ENCODE measurements at regions not wholly inside any gene's neighbourhood (a gene's known extent, or its start where the extent isn't known, plus 50 kb on each side); places are given as distances from the start of the nearest gene placed in this dataset.

- no peak for DNase-seq
These were observed 1165.7 kb downstream of the NLGN4Y start for GRCh38 chrY:15689994-15690393.

GRCh38 chrY:15702131-15702530 lies 1177.8 kb downstream of the NLGN4Y start:
- DNase-seq = no peak

GRCh38 chrY:15704906-15705305 lies 1180.6 kb downstream of the NLGN4Y start:
- DNase-seq = no peak

DNA sequence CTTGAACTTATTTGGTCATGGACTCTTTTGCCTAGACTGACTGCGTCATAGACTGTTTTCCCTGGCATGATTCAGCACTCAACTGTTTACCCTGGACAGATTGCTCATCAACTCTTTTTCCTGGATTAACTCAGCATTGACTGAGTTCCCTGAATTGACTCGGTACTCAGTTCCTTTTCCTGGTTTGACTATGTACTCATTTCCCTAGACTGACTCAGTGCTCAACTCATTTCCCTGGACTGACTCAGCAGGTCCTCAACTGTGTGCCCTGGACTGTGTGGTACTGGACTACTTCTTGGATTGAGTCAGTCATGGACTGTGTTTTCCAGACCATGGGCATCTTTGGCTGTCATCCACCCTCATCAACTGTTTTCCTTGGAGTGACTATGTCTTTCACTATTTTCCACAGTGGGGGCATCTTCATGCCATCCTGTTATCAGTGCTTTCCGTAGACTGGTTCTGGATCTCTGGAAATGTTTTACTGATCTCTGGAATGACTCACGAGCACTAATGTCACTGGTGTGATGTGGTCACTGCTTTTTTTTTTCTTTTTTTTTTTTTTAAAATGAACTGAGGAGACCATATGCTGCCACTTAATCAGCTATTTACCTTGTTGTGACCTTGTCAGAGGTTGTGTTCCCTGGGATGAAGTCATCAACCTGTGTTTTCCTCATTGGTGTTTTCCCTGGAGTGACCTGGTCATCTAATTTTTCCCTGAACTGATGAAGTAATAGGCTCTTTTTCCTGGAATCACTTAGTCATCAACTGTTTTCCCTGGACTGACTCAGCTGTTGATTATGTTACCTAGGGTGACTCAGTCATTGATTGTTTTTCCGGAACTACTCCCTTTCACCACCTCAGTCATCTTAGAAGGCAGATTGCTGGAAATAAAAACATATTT lies 1225.5 kb downstream of the NLGN4Y start:
- DNase-seq = no peak

GRCh38 chrY:15751001-15751400 lies 1226.7 kb downstream of the NLGN4Y start:
- DNase-seq = no peak

GRCh38 chrY:15756266-15756665 lies 1231.9 kb downstream of the NLGN4Y start:
- DNase-seq = no peak

DNA sequence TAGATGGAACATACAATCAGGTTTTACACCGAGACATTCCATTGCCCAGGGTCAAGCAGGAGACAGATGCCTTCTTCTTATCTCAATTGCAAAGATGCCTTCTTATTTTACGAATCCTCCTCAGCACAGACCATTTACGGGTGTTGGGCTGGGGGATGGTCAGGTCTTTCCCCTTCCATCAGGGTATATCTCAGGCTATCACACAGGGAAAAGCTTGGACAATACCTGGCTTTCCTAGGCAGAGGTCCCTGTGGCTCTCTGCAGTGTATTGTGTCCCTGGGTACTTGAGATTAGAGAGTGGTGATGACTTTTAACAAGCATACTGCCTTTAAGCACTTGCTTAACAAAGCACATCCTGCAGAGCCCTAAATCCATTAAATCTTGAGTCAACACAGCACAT lies 1249.2 kb downstream of the NLGN4Y start:
- no peak for DNase-seq

GRCh38 chrY:15775880-15776279 lies 1251.6 kb downstream of the NLGN4Y start:
- no peak for DNase-seq

DNA sequence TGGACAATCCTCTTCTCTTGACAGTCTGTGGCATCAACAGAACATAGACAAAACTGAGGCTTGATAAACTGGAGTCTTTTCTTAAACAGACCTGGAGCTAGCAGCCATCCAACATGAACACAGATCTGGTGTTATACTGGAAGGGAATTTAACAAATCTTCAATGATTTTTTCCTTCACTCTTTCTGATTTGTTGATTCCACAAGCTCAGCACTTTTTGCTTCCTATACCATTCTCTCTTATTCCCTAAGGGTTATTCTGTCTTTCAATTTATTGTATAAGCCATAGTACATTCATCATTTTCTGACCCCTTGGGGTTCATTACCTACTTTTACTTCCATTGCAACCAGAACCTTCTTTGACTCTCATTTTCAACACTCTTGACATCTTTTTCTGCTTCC lies 1255.6 kb downstream of the NLGN4Y start:
- DNase-seq = no peak

DNA sequence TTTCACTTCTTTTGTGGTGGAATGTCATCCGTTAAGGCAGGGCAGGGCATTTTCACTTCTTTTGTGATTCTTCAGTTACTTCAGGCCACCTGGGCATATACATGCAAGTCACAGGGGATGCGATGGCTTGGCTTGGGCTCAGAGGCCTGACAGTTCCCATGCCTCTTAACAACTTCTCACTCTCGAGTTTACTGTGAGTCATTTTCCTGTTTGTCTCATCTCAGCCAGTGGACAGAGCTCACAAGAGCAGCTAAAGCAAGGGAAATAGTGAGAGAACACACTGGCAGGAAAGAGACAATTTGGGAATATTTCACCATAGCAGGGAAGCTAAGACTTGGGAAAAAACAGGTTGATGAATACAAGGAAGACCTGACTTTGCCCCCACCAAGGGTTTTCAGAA lies 1275.7 kb downstream of the NLGN4Y start:
- no peak for DNase-seq

GRCh38 chrY:15805985-15806384 lies 1281.7 kb downstream of the NLGN4Y start:
- no peak for DNase-seq

DNA sequence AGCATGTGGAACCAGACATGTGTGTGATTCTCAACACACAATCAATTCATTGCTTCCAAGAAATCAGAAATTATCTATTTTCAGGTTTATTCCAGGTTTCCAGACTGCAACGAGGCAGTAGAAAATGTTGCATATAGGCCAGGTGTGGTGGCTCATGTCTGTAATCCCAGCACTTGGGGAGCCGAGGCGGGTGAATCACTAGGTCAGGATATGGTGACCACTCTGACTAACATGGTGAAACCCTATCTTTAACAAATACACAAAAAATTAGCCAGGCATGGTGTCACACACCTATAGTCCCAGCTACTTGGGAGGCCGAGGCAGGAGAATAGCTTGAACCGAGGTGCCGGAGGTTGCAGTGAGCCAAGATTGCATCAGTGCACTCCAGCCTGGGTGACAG lies 1289.9 kb downstream of the NLGN4Y start:
- no peak for DNase-seq
